Endothelial cell of umbilical vein (primary cell): ENCODE measurements at regions not wholly inside any gene's neighbourhood (a gene's known extent, or its start where the extent isn't known, plus 50 kb on each side); places are given as distances from the start of the nearest gene placed in this dataset.

ENCODE experiments used
- EZH2 ChIP-seq: IDR thresholded peaks from 2 replicates; pipeline ENCODE4 v1.6.1; 2012; ENCODE audit warnings: borderline replicate concordance, low read depth, mild to moderate bottlenecking, moderate library complexity, low read length, inconsistent platforms; ENCODE audit not compliant: severe bottlenecking
- FOS ChIP-seq: IDR thresholded peaks from 2 replicates; pipeline ENCODE4 v1.6.1; 2011; ENCODE audit warnings: mild to moderate bottlenecking, low read length, moderate library complexity, borderline replicate concordance; ENCODE audit not compliant: insufficient read depth
- POLR2A ChIP-seq: IDR thresholded peaks from 2 replicates; pipeline ENCODE4 v1.6.1; 2012; ENCODE audit warnings: low read depth, mild to moderate bottlenecking, control low read depth, low read length
- POLR2AphosphoS5 ChIP-seq: IDR thresholded peaks from 2 replicates; pipeline ENCODE4 v1.6.1; 2012; ENCODE audit warnings: low read depth, mild to moderate bottlenecking, control low read depth, low read length, moderate library complexity; ENCODE audit not compliant: insufficient read depth
- TF ChIP-seq, protein P1 (sequence below), 2 donors: IDR thresholded peaks; 1 replicate in 1 of 2; 2 replicates in 1 of 2; pipeline ENCODE4 v1.5.1; 2011; ENCODE audit warnings: low read length in 2 of 2, mild to moderate bottlenecking in 2 of 2, moderate library complexity in 2 of 2, control low read depth in 1 of 2, inconsistent platforms in 1 of 2, low read depth in 1 of 2; ENCODE audit not compliant: insufficient read depth in 1 of 2; ENCODE audit errors: extremely low read depth in 1 of 2
- TF ChIP-seq, protein P2 (sequence below): IDR thresholded peaks from 2 replicates; pipeline ENCODE4 v1.6.1; 2011; ENCODE audit not compliant: insufficient read depth, insufficient read length

DNA sequence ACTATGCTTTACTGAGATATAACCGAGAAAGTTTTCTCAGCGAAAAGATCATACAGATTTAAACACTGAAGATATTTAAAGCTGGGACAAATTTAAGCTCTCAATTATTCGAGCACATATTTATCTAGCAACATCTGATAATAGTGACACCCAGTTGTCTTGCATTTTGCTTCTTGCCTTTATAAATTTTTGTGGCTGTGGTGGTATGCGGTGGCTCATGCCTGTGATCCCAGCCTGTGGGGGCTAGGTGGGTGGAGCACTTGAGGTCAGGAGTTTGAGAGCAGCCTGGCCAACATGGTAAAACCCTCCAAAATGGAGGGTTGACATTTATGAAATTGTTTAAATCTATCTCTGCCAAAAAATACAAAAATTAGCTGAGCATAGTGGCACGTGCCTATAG is 312.2 kb downstream of the SPATA17 start:
- no peak for TF ChIP-seq FOS
- no peak for TF ChIP-seq POLR2AphosphoS5
- TF ChIP-seq, protein P1, sequence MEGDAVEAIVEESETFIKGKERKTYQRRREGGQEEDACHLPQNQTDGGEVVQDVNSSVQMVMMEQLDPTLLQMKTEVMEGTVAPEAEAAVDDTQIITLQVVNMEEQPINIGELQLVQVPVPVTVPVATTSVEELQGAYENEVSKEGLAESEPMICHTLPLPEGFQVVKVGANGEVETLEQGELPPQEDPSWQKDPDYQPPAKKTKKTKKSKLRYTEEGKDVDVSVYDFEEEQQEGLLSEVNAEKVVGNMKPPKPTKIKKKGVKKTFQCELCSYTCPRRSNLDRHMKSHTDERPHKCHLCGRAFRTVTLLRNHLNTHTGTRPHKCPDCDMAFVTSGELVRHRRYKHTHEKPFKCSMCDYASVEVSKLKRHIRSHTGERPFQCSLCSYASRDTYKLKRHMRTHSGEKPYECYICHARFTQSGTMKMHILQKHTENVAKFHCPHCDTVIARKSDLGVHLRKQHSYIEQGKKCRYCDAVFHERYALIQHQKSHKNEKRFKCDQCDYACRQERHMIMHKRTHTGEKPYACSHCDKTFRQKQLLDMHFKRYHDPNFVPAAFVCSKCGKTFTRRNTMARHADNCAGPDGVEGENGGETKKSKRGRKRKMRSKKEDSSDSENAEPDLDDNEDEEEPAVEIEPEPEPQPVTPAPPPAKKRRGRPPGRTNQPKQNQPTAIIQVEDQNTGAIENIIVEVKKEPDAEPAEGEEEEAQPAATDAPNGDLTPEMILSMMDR (IDR thresholded peaks at IDR 0.05; ENCODE audit: extremely low read depth in 1 of 2, insufficient read depth in 1 of 2, low read depth in 1 of 2, low read length in 2 of 2), result no peak
- TF ChIP-seq, protein P2, sequence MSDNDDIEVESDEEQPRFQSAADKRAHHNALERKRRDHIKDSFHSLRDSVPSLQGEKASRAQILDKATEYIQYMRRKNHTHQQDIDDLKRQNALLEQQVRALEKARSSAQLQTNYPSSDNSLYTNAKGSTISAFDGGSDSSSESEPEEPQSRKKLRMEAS, result no peak
- TF ChIP-seq POLR2A, result no peak
- TF ChIP-seq EZH2, result no peak
